Kasumi-1 (cell line): ENCODE measurements at regions not wholly inside any gene's neighbourhood (a gene's known extent, or its start where the extent isn't known, plus 50 kb on each side); places are given as distances from the start of the nearest gene placed in this dataset.

Experiments used
- DNase-seq, 2 experiments: peaks; one replicate each; lab custom pipeline; 2025; lab: John Stamatoyannopoulos, UW

DNA sequence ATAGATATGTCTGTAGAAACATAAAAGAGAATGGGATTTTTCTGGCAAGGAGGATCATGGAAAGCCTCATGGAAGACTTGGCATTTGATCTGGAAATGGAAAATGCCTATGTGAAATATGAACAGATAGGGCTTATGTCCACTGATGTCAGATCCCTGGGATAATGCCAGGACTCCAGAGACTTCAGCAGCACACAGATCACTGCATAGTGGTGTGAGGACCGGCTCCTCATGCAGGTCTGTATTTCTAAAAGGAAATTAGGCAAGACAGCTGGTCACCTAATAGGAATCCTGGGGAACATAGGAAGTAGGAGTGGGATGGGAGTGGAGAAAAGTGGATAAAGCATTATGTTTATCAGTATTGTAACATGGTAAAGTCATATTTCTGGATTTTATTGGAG, 56.8 kb upstream of the IPO9 start:
- DNase-seq, result no peak

DNA sequence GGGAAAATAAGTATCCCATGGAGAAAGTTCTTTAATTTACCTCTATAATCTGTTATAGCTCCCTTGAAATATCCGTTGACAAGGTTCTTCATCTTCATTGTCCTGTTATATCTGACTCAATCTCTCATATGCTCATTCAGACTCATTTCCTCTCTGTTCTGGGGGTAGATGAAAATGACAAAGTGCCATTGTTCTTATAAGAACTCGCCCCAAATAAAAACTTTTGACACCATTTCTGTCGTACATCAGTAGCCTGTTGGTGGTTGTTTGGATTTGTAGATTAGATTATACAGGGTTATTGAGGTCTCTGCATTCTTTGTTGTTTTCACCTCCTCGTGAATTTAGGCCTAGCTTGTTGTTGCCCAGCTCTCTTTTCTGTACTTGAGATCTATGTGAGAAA, 55.2 kb upstream of the IPO9 start:
- no peak for DNase-seq

DNA sequence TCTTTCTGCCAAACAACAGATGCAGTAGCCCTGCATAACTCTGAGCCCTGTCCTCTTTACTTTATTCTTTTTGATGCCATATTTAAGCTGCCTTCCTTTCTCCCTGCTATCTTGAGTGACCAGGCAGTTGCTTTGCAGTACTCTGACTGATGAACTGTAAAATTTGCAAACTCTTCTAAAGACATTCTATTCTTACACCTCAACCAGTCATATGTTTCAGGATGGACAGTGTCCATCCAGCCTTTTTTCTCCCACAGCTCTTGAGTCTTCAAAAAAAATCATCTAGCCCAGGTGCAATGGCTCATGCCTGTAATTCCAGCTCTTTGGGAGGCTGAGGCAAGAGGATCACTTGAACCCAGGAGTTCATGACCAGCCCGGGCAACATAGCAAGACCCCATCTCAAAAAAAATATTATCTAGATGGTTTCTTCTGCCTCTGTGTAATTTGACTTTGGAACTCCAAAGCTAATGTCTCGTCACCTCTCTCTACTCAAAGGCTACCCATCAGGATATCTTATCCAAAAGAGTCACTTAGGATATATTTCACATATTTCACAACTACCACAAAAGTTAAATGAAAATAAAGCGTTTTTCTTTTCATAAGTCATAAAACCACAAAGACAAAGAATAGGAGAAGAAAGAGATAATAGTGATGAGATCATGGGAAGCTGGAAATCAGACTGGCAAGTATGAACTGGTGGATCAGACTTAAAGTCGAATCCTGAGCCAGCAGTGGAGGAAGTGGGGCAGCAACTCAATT, 54.6 kb upstream of the IPO9 start:
- DNase-seq, result no peak

DNA sequence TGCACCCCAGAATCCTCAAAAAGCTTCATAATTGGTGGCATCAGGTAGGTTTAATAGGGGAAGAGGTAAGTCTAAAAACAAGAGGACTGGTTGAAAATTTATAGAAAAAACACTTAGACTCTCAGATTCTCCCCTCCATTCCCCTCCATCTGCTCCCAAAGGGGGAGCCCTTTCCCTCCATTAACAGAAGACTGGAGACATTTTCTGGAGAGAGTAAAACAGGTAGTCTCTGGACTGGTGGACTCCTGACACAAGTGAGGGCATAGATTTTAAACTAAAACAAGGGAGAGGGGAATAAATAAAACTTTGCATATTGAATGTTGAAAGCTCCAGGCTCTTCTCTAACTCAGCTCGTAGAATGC, 54.0 kb upstream of the IPO9 start:
- DNase-seq, result no peak

DNA sequence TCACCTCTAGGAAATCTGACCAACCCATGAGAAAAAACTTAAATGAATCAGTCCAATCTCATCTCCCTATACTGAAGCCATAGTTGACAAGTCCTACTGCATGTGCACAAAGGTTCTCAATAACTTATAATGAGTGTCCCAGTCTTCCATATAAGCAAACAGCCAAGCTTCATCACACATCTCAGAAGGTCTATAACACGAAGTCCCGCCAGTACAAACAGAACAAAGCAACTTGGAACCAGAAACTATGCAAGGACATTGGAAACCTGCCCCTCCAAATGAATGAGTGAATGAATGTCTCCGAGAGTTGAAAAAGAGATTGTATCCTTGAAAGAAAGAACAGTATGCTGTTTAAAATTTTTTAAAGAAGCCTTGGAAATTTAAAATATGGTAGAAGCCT, 53.6 kb upstream of the IPO9 start:
- DNase-seq, result no peak

DNA sequence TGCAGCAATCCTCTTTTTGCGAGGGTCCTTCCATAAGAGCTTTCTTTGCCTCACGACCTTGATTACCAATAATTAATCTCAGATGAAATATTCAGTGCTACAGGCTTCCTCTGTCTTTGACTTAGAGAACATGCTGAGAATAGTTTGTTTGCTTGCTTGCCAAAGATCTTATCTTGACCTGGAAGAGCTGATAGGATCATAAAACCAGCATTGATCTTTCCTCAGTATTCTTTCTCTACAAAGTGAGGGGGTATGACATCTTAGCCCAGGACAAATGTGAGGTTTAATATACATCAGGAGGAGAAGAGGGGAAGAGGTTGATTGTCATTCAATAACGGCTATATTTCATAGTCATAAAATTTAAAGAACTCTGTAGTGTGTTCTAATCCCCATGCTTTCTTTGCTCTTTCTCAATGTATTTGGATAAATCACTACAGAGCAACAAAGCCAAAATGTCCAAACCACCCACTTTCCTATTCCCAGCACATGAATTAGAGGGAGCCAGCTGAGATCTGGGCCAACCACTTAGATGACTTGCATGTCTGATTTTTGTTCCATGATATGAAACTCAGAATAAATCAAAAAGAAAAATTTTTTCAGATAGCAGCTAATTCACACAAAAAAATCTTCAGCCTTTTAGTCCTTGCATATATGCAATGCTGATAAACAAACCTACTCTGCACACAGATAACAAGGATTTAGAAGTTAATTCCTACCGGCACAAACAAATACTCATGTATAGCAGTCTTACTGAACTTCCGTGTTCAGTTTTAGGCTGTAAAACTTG, 50.5 kb upstream of the IPO9 start:
- DNase-seq, result no peak
